Heart left ventricle (tissue), 13 donors: ENCODE measurements at regions not wholly inside any gene's neighbourhood (a gene's known extent, or its start where the extent isn't known, plus 50 kb on each side); places are given as distances from the start of the nearest gene placed in this dataset.

Experiments
- CTCF ChIP-seq, 12 donors: fragments of 200-600 bp; sonication (generic) in 4 of 12; IDR thresholded peaks; one replicate each; pipeline versions ENCODE4 v1.5.0 to v1.8.0; 2018 to 2022; ENCODE audit warnings: antibody characterized with exemption in 12 of 12, mild to moderate bottlenecking in 5 of 12
- POLR2A ChIP-seq, 2 donors: fragments of 450-650 bp; IDR thresholded peaks; one replicate each; pipeline ENCODE4 v1.6.1; 2017; ENCODE audit warnings: antibody characterized with exemption in 2 of 2, mild to moderate bottlenecking in 2 of 2, moderate library complexity in 2 of 2
- donor health status: ischemic (EF 13 %, LVEDD 7.1; RV severe dilation, severe dysfunction).
- donor health status: DM: no; HTN: yes; CAD: no.
- donor health status: DM: no; HTN: no; CAD: no.
- donor health status: ischemic (EF 25% LVEDD 6.9; RV normal size, moderate dysfunction).
- donor health status: ischemic (EF 25% LVEDD 5.7; RV mildly dilated, moderate dysfunction).
- donor health status: ischemic (EF 35%, LVEDD 5.7; RV mildly dilated, moderate dysfunction).
- donor health status: nonischemic (EF 11% LVEDD 7.7; RV severe dilation, severe dysfunction).
- donor health status: DM: yes; HTN: yes; CAD: no.
- donor health status: PGD.
- donor health status: ischemic (EF 29% LVEDD 5.4; RV normal size, mild dysfunction).
- donor health status: nonischemic (EF 23%, LVEDD 6.1; RV moderate dilation, normal function).

GRCh38 chr1:187819086-187819485, 990.3 kb downstream of the PLA2G4A start:
- TF ChIP-seq CTCF (IDR thresholded peaks at IDR 0.05) (no peak), POLR2A (IDR thresholded peaks at IDR 0.05) (no peak)
